AG04450 (cell line): ENCODE measurements at regions not wholly inside any gene's neighbourhood (a gene's known extent, or its start where the extent isn't known, plus 50 kb on each side); places are given as distances from the start of the nearest gene placed in this dataset.
"Not testable (repeated sequence)": the region's sequence is repeated elsewhere in the genome, so short reads cannot be mapped to it uniquely, and the experiment has no call there.

Source experiments
- CTCF ChIA-PET: fragments of 300-600, 350-600 bp; formaldehyde crosslinking; extraction: SDS; loops from one replicate; lab custom pipeline; 2022; ENCODE audit warnings: antibody characterized with exemption, inconsistent platforms; lab: Charles Lee
- POLR2A ChIA-PET: fragments of 350-600 bp; formaldehyde crosslinking; extraction: SDS; loops from one replicate; lab custom pipeline; 2021; ENCODE audit warnings: antibody characterized with exemption, inconsistent platforms; lab: Yijun Ruan, JAX
- DNase-seq: peaks from one replicate; pipeline ENCODE4 v3.0.0-alpha.2; 2011; ENCODE audit warnings: low read depth, low spot score
- H3K27ac ChIP-seq: one replicate; pipeline ENCODE4 v1.5.1; 2012; ENCODE audit warnings: low read depth, low read length, control low read depth
- H3K27me3 ChIP-seq: one replicate; pipeline ENCODE4 v1.6.0; 2012; ENCODE audit warnings: low read length; ENCODE audit not compliant: control insufficient read depth, insufficient read depth
- H3K4me3 ChIP-seq: 2 replicates; pipeline ENCODE4 v1.5.1; 2011; ENCODE audit warnings: mild to moderate bottlenecking, low read depth, low read length, control low read depth
- H3K9me3 ChIP-seq: 2 replicates; pipeline ENCODE4 v1.5.1; 2012; ENCODE audit warnings: low read length; ENCODE audit not compliant: control insufficient read depth, insufficient read depth
- TF ChIP-seq, protein P1 (sequence below): IDR thresholded peaks from 2 replicates; pipeline ENCODE4 v1.5.1; 2011; ENCODE audit warnings: low read depth, low read length, control low read depth, inconsistent platforms

DNA sequence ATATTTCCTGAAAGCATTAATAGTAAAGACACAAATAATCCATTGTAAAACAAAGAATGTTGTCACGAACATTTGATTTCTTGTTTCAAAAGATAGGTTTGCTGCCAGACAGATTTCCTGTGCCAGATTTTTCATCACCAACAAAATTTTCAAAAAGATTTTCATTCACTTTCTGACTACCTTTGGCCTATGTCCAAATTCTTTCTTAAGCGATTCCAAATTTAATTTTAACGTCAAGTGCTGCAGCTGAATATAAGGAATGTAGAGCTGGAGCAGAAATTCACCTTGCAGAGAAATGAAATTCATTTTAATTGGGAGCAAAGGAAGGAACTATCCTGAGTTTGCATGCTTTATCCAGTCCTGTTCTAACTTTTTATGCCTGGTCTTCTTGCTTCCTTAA is 277.4 kb downstream of the CCER1 start:
- POLR2A ChIA-PET = no interaction called here
- H3K27me3 ChIP-seq = no peaks in the 10 kb centered on the region
- CTCF ChIA-PET = no interaction called here
- TF ChIP-seq, protein P1, sequence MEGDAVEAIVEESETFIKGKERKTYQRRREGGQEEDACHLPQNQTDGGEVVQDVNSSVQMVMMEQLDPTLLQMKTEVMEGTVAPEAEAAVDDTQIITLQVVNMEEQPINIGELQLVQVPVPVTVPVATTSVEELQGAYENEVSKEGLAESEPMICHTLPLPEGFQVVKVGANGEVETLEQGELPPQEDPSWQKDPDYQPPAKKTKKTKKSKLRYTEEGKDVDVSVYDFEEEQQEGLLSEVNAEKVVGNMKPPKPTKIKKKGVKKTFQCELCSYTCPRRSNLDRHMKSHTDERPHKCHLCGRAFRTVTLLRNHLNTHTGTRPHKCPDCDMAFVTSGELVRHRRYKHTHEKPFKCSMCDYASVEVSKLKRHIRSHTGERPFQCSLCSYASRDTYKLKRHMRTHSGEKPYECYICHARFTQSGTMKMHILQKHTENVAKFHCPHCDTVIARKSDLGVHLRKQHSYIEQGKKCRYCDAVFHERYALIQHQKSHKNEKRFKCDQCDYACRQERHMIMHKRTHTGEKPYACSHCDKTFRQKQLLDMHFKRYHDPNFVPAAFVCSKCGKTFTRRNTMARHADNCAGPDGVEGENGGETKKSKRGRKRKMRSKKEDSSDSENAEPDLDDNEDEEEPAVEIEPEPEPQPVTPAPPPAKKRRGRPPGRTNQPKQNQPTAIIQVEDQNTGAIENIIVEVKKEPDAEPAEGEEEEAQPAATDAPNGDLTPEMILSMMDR = no peak
- H3K4me3 ChIP-seq = no peak overlapping the region
- no peak overlapping the region for H3K27ac ChIP-seq
- no peak for DNase-seq
- H3K9me3 ChIP-seq = no peaks in the 10 kb centered on the region

DNA sequence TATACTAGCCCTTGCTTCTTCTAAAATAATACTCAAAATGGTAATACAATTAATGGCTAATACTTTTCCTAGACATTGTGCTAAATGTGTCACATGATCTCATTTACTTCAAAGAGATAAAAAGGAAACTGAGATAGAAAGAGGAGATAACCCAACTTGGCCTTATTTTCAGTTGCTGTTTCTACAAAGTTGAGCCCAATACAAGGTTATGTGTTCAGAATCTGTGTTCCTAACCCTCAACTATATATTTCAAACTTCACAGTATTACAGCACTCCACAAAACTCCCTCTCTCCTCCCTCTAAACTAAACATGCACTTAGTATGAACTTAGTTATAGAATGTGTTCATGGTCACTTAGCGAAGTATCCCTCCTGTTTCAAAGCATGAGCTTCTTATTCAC is 277.9 kb downstream of the CCER1 start:
- Histone ChIP-seq H3K27me3 (no peaks in the 10 kb centered on the region), H3K4me3 (no peak overlapping the region), H3K27ac (no peak overlapping the region), H3K9me3 (no peaks in the 10 kb centered on the region)
- ChIA-PET POLR2A (no interaction called here), CTCF (no interaction called here)
- TF ChIP-seq, protein P1 = no peak
- DNase-seq = no peak

DNA sequence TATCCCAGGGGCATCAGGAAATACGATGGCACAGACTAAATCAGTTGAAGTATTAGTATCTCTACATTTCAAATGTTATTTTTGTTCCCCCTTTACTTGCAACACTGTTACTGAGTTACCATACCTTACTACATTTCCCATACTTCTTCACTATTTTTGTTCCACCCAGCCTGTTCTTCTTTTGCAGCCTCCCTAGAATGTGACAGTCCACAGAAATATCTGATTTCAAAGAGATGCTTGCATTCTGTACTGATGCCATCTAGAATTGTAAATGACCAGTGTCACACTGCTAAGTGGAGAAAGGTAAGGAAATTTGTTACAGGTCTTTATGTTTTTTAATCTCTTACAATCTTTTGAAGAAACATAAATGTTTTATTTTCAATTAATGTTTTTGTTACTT is 279.9 kb downstream of the CCER1 start:
- CTCF ChIA-PET = no interaction called here
- POLR2A ChIA-PET = no interaction called here
- no peak overlapping the region for H3K27ac ChIP-seq

DNA sequence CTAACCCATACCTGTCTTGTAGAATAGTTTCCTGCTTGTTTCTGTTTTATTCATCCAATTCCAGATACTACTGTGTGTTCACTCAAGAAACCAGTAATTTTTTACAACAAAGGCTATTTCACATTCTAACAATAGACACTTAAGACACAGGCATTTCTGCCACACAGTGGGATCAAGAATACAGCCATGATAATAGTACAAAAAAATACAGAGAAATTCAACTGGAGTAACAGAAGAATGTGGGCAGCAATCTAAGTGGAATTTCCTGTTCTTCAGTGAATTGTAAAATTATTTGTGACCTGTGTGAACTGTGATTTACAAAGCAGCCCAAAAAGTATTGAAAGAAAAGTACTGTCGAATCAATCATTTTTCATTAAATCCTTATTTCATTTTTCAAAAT is 282.9 kb downstream of the CCER1 start:
- DNase-seq = no peak
- ChIA-PET CTCF (no interaction called here), POLR2A (no interaction called here)
- TF ChIP-seq, protein P1 = no peak
- H3K27me3 ChIP-seq = no peaks in the 10 kb centered on the region
- no peak overlapping the region for H3K27ac ChIP-seq
- no peak overlapping the region for H3K4me3 ChIP-seq
- no peaks in the 10 kb centered on the region for H3K9me3 ChIP-seq

More for the DNA sequence above, 279.9 kb downstream of the CCER1 start:
- TF ChIP-seq, protein P1 = no peak
- H3K9me3 ChIP-seq = no peaks in the 10 kb centered on the region
- no peaks in the 10 kb centered on the region for H3K27me3 ChIP-seq
- no peak overlapping the region for H3K4me3 ChIP-seq
- DNase-seq = no peak

DNA sequence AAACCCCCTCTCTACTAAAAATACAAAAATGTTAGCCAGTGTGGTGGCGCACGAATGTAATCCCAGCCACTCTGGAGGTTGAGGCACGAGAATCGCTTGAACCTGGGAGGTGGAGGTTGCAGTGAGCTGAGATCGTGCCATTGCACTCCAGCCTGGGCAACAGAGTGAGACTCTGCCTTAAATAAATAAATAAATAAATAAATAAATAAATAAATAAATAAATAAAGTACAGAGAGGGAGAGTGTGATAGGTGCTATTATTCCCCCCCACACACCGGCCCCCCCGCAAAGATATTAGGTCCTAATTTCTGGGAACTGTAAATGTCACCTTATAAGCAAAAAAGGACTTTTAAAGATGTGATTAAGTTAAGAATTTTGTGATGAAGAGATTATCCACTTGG is 291.0 kb downstream of the CCER1 start:
- DNase-seq, H3K27ac ChIP-seq, CTCF ChIA-PET, H3K4me3 ChIP-seq, H3K9me3 ChIP-seq, H3K27me3 ChIP-seq, POLR2A ChIA-PET: not testable (repeated sequence)

DNA sequence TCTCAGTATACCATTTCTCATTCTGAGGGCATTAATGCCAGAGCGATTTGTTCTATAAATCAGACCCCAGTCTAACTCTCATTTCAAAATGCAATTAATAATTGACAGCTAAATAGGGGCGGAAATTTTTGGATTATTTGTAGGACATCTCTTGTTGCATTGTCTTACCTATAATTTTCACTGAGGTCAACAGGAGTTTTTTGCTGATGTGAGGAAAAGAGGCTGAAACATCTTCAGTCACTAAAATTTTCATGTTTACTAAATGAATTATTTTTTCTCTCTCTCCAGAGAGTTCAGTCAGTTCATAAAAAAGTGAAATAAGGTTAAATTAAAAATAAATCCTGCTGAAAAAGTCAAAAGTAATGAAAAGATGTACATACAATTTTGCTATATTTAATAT is 295.9 kb downstream of the CCER1 start:
- ChIA-PET CTCF (interaction anchor here (0.9 kb wide), 1 partner anchor 285 kb away, joined by 4 read pairs; no protein-coding TSS in a partner anchor), POLR2A (no interaction called here)
- no peak for DNase-seq
- Histone ChIP-seq H3K27ac (no peak overlapping the region), H3K27me3 (no peaks in the 10 kb centered on the region), H3K4me3 (no peak overlapping the region), H3K9me3 (no peaks in the 10 kb centered on the region)
- TF ChIP-seq, protein P1 = no peak
